Panc1 (cell line): ENCODE measurements at regions not wholly inside any gene's neighbourhood (a gene's known extent, or its start where the extent isn't known, plus 50 kb on each side); places are given as distances from the start of the nearest gene placed in this dataset.

Experiments used
- ATAC-seq: fragments of 200-7000 bp; cut with Tn5 transposase; 2 replicates; pipeline ENCODE4 v1.9.1; 2020; ENCODE audit warnings: mild to moderate bottlenecking, moderate library complexity
- BruUV-seq: library from RNA; stranded (reverse); fragments of 400-500 nt; replicated peaks from 2 replicates; lab custom pipeline; 2021; lab: Mats Ljungman, UMichigan
- CTCF ChIA-PET: fragments of 300-600 bp; sonication (Branson Sonifier 250); formaldehyde crosslinking; loops from one replicate; lab custom pipeline; 2022; ENCODE audit warnings: antibody characterized with exemption; lab: Charles Lee
- POLR2A ChIA-PET: fragments of 300-600 bp; sonication (Branson Sonifier 250); formaldehyde crosslinking; loops from one replicate; lab custom pipeline; 2022; ENCODE audit warnings: antibody characterized with exemption; lab: Charles Lee
- DNase-seq: peaks from one replicate; pipeline ENCODE4 v3.0.0-alpha.2; 2010; ENCODE audit warnings: low read depth, low spot score
- H3K27ac ChIP-seq: 2 replicates; pipeline ENCODE4 v1.5.1; 2011; ENCODE audit warnings: mild to moderate bottlenecking, low read length, inconsistent platforms
- H3K27me3 ChIP-seq: fragments of 200-500 bp; sonication (Bioruptor generic); 2 replicates; pipeline ENCODE4 v1.6.0; 2014; ENCODE audit warnings: low read length, inconsistent platforms; ENCODE audit not compliant: control insufficient read depth, insufficient read depth
- H3K36me3 ChIP-seq: fragments of 200-500 bp; sonication (Bioruptor generic); 2 replicates; pipeline ENCODE4 v1.5.1; 2014; ENCODE audit warnings: inconsistent platforms, mild to moderate bottlenecking, low read length, moderate library complexity; ENCODE audit not compliant: control insufficient read depth, insufficient read depth
- H3K4me1 ChIP-seq: 2 replicates; pipeline ENCODE4 v1.5.1; 2011; ENCODE audit warnings: inconsistent platforms, mild to moderate bottlenecking, low read length, moderate library complexity; ENCODE audit not compliant: control insufficient read depth, insufficient read depth
- H3K4me3 ChIP-seq, 2 experiments: 2 replicates each; pipeline ENCODE4 v1.5.1; 2011 to 2012; ENCODE audit warnings: low read depth in 2 of 2, low read length in 2 of 2, mild to moderate bottlenecking in 2 of 2, inconsistent platforms in 1 of 2, moderate library complexity in 1 of 2
- H3K9me3 ChIP-seq: fragments of 200-500 bp; sonication (Bioruptor generic); 2 replicates; pipeline ENCODE4 v1.5.1; 2014; ENCODE audit warnings: low read depth, mild to moderate bottlenecking, inconsistent platforms, low read length, moderate library complexity; ENCODE audit not compliant: control insufficient read depth, insufficient read depth
- POLR2AphosphoS5 ChIP-seq: IDR thresholded peaks from 2 replicates; pipeline ENCODE4 v1.6.1; 2012; ENCODE audit warnings: mild to moderate bottlenecking, low read depth, low read length, moderate library complexity
- SIN3A ChIP-seq: IDR thresholded peaks from 2 replicates; pipeline ENCODE4 v1.6.1; 2012; ENCODE audit warnings: low read depth, mild to moderate bottlenecking, low read length, moderate library complexity, borderline replicate concordance; ENCODE audit not compliant: insufficient read depth
- TCF7L2 ChIP-seq: IDR thresholded peaks from 2 replicates; pipeline ENCODE4 v1.6.1; 2011; ENCODE audit warnings: mild to moderate bottlenecking, low read depth, low read length, inconsistent platforms
- in situ Hi-C: cut with HindIII; loops from 2 replicates; pipeline ENCODE4 v1.10.0; 2016; ENCODE audit warnings: low sequenced_read_pairs, low pct_unique_long_range_greater_than_20kb
- intact Hi-C: fragments of 100-400 bp; cut with micrococcal nuclease; formaldehyde crosslinking; loops from one replicate; pipeline ENCODE4 v1.10.0; 2022; ENCODE audit not compliant: unreplicated experiment
- TF ChIP-seq, protein P1 (sequence below): fragments of 450-650 bp; IDR thresholded peaks from 2 replicates; pipeline ENCODE4 v1.5.1; 2017; ENCODE audit warnings: mild to moderate bottlenecking
- TF ChIP-seq, protein P2 (sequence below), 2 experiments: IDR thresholded peaks; 2 replicates each; pipeline ENCODE4 v1.6.1; 2011 to 2012; ENCODE audit warnings: low read depth in 2 of 2, control low read depth in 1 of 2, low read length in 1 of 2, mild to moderate bottlenecking in 1 of 2, moderate library complexity in 1 of 2; ENCODE audit not compliant: insufficient read depth in 1 of 2

DNA sequence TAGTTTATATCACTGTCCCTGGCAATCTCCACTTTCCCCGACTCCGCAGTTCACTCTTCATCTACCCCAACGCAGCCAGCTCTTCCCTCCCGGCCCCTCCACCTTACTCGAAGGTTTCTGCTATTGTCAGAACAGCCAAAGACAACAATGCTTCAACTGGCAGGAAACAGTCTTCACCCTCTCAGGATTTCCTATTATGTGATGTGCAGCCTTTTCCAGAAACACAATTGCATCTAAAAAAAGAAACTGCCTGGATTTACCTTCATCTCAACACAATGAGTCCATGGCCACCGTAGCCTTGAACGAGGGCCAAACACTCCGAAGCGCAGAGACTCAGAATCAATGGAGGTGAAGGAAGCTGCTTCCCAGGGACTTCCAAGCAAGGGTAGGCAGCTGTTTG is 182.1 kb upstream of the TSC22D2 start:
- in situ Hi-C loops (no loop called here), intact Hi-C loops (loop anchor here (2.0 to 5.0 kb wide), 2 partner anchors 191 to 269 kb away; no protein-coding TSS in a partner anchor)
- Histone ChIP-seq H3K9me3 (no peaks in the 10 kb centered on the region), H3K4me1 (0 out of 2 replicates have a peak, but pooled peaks cover 4% of the 10 kb centered on the region), H3K27me3 (no peaks in the 10 kb centered on the region), H3K27ac (peak overlapping the region; percentile 46; the same call in 1 of the 2 replicates), H3K36me3 (no peaks in the 10 kb centered on the region), H3K4me3 (no peak overlapping the region)
- ATAC-seq: no peak
- POLR2A ChIA-PET: no interaction called here
- CTCF ChIA-PET: no interaction called here
- BruUV-seq: no TSS peak
- no peak for TF ChIP-seq POLR2AphosphoS5
- TF ChIP-seq, protein P1, sequence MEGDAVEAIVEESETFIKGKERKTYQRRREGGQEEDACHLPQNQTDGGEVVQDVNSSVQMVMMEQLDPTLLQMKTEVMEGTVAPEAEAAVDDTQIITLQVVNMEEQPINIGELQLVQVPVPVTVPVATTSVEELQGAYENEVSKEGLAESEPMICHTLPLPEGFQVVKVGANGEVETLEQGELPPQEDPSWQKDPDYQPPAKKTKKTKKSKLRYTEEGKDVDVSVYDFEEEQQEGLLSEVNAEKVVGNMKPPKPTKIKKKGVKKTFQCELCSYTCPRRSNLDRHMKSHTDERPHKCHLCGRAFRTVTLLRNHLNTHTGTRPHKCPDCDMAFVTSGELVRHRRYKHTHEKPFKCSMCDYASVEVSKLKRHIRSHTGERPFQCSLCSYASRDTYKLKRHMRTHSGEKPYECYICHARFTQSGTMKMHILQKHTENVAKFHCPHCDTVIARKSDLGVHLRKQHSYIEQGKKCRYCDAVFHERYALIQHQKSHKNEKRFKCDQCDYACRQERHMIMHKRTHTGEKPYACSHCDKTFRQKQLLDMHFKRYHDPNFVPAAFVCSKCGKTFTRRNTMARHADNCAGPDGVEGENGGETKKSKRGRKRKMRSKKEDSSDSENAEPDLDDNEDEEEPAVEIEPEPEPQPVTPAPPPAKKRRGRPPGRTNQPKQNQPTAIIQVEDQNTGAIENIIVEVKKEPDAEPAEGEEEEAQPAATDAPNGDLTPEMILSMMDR: no peak
- no peak for TF ChIP-seq TCF7L2
- TF ChIP-seq, protein P2, sequence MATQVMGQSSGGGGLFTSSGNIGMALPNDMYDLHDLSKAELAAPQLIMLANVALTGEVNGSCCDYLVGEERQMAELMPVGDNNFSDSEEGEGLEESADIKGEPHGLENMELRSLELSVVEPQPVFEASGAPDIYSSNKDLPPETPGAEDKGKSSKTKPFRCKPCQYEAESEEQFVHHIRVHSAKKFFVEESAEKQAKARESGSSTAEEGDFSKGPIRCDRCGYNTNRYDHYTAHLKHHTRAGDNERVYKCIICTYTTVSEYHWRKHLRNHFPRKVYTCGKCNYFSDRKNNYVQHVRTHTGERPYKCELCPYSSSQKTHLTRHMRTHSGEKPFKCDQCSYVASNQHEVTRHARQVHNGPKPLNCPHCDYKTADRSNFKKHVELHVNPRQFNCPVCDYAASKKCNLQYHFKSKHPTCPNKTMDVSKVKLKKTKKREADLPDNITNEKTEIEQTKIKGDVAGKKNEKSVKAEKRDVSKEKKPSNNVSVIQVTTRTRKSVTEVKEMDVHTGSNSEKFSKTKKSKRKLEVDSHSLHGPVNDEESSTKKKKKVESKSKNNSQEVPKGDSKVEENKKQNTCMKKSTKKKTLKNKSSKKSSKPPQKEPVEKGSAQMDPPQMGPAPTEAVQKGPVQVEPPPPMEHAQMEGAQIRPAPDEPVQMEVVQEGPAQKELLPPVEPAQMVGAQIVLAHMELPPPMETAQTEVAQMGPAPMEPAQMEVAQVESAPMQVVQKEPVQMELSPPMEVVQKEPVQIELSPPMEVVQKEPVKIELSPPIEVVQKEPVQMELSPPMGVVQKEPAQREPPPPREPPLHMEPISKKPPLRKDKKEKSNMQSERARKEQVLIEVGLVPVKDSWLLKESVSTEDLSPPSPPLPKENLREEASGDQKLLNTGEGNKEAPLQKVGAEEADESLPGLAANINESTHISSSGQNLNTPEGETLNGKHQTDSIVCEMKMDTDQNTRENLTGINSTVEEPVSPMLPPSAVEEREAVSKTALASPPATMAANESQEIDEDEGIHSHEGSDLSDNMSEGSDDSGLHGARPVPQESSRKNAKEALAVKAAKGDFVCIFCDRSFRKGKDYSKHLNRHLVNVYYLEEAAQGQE (IDR thresholded peaks at IDR 0.05; ENCODE audit: insufficient read depth in 1 of 2, low read depth in 2 of 2, low read length in 1 of 2): no peak
- TF ChIP-seq SIN3A: no peak
- no peak for DNase-seq

DNA sequence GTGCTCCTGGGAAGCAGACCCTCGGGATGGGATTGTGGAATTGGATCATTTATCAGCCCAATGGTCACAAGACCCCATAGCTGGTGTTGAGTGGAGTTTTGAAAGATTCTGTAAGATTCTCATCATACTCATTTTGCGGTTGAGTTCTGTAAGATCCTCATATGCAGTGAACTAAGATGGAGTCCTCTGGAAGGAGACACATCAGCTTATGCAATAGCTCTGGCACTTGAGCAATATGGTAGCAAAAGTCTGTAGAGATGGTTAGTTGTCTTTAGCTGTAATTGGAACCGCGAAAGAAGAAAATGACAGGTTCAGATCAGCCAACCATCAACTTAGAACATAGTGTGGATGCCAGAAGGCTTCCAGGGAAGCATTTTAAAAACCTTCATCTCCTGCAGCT is 184.5 kb upstream of the TSC22D2 start:
- CTCF ChIA-PET: no interaction called here
- H3K4me1 ChIP-seq: 0 out of 2 replicates have a peak, but pooled peaks cover 7% of the 10 kb centered on the region
- no peaks in the 10 kb centered on the region for H3K36me3 ChIP-seq
- POLR2A ChIA-PET: no interaction called here
- TF ChIP-seq, protein P2 (IDR thresholded peaks at IDR 0.05; ENCODE audit: insufficient read depth in 1 of 2, low read depth in 2 of 2, low read length in 1 of 2): no peak
- TF ChIP-seq, protein P1: no peak
- no peak for TF ChIP-seq SIN3A
- no peak for TF ChIP-seq POLR2AphosphoS5
- no peak for TF ChIP-seq TCF7L2
- H3K27me3 ChIP-seq: no peaks in the 10 kb centered on the region
- H3K27ac ChIP-seq: no peak overlapping the region
- no peaks in the 10 kb centered on the region for H3K9me3 ChIP-seq
- in situ Hi-C loops (no loop called here), intact Hi-C loops (no loop called here)
- ATAC-seq (no peak), DNase-seq (no peak)
- BruUV-seq: no TSS peak
- H3K4me3 ChIP-seq: no peak overlapping the region
